Lower leg skin (tissue), 3 donors: ENCODE measurements at regions not wholly inside any gene's neighbourhood (a gene's known extent, or its start where the extent isn't known, plus 50 kb on each side); places are given as distances from the start of the nearest gene placed in this dataset.

ENCODE experiments used
- POLR2A ChIP-seq, 2 donors: fragments of 450-650 bp; IDR thresholded peaks; one replicate each; pipeline ENCODE4 v1.6.1; 2016 to 2017; ENCODE audit warnings: antibody characterized with exemption in 2 of 2, mild to moderate bottlenecking in 1 of 2, moderate library complexity in 1 of 2
- TF ChIP-seq, protein P1 (sequence below), 3 donors: fragments of 450-650 bp; IDR thresholded peaks; one replicate each; pipeline ENCODE4 v1.5.1; 2016; ENCODE audit warnings: antibody characterized with exemption in 3 of 3, mild to moderate bottlenecking in 3 of 3, moderate library complexity in 2 of 3

DNA sequence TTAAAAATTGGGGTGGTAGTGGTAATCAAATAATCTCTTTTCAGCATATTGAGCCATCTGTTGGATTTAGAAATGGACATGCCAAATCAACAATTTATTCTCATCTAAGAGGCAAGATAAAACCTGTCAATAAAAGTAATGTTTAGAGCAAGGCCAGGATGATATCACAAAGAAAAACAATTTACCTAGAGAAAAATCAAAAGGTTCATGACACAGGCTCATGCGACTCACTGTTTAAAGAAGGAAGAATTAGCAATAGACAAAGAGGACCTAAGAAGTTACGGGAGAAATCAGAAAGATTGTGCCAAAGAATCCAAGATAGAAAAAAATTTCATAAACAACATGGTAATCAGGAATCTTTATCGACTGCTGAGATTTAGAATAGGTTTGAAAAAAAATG lies 868.5 kb upstream of the GBE1 start:
- TF ChIP-seq POLR2A (IDR thresholded peaks at IDR 0.05): no peak
- TF ChIP-seq, protein P1, sequence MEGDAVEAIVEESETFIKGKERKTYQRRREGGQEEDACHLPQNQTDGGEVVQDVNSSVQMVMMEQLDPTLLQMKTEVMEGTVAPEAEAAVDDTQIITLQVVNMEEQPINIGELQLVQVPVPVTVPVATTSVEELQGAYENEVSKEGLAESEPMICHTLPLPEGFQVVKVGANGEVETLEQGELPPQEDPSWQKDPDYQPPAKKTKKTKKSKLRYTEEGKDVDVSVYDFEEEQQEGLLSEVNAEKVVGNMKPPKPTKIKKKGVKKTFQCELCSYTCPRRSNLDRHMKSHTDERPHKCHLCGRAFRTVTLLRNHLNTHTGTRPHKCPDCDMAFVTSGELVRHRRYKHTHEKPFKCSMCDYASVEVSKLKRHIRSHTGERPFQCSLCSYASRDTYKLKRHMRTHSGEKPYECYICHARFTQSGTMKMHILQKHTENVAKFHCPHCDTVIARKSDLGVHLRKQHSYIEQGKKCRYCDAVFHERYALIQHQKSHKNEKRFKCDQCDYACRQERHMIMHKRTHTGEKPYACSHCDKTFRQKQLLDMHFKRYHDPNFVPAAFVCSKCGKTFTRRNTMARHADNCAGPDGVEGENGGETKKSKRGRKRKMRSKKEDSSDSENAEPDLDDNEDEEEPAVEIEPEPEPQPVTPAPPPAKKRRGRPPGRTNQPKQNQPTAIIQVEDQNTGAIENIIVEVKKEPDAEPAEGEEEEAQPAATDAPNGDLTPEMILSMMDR (IDR thresholded peaks at IDR 0.05): no peak
